NCI-H2196 (cell line): ENCODE measurements at regions not wholly inside any gene's neighbourhood (a gene's known extent, or its start where the extent isn't known, plus 50 kb on each side); places are given as distances from the start of the nearest gene placed in this dataset.

Experiments
- DNase-seq: peaks from one replicate; lab custom pipeline; 2025; ENCODE audit not compliant: unreplicated experiment; lab: John Stamatoyannopoulos, UW

DNA sequence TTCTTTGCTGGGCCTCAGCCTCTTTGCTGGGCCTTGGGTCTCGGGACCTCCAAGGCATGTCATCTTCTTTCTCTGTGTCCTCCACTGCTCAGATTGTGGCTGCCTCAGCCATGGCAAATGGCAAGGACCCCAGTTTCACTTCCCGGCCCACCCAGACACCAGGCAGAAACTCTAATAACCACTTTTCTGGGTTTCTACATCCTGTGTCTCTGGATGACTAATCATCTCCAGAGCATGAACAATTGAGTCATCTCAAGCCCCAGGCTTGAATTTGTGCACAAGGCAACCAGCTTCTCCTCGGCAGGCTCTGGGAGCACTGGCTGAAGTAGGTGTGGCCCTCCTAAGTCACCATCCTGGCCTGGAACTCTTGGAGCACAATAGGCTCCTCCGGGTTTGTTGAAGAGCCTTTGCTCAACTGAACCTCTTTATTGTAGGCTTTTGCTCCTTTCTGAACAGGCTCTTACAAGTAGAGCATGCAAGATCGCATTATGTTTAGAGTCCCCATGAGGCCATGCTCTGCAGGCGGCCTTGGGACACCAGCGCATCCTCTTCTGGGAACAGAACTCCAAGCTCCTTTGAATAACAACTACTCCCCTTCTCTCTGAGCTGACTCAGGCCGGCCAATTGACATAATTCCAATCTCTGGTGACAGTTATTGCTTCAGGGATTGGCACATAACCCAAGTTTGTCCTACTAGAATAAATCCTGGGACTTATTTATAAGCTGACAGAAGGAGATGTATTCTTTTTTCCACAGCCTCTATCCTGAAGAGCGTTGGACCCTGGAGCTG, 218.1 kb downstream of the WDR11 start:
- DNase-seq = no peak

DNA sequence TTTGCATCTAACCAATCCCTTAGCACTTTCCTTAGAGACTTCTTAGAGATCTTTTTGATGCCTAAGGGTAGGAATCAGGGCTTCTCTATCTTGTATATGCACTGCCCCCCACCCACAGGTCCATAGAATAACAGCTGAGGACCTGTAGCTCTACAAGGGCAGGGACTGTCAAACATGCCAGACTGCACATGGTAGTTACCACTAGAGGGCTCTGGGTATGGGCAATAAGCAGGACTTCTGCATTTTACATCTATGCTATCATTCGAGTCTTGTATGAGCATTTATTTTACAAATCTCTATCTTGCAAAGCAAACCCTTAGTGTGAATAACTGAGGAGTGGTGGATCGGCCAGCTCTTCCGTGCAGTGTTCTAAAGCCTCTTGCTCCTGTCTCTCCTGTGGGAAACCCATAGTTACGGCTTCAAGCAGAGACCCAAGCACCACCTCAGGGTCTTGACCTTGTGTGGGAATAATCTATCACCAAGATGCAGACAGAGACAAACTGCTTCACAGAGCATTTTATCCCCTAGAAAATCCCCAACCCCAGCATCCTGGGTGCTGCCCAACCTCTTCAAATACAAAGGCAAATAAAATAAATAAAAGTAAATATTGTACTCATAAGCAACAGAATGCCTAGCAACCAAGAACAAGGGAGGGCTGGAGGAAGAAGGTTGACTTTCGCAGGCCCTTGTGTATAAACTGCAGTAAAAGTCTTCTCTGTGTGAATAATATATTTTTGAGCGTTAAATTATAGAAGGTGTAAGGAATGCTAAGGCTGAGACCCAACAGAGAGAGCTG, 219.3 kb downstream of the WDR11 start:
- DNase-seq = no peak

DNA sequence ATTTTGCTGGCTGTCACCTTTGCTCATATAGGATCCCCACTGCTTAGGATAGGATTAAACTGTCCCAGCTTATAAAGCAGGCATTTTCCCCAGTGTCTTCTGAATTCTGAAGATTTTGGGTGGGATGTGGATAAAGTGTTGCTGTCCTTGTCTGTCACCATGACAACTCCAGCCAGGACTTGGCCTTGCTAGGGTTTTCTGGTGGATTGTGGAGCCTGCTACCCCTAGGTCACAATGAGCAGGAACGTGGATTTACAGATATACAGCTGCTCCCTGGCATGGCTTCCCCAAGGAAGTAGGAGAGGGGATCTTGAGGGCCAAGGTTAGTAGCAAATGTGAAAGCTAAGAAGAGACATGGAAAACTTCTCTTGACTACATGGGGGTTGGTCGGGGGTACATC, 220.7 kb downstream of the WDR11 start:
- DNase-seq = no peak

DNA sequence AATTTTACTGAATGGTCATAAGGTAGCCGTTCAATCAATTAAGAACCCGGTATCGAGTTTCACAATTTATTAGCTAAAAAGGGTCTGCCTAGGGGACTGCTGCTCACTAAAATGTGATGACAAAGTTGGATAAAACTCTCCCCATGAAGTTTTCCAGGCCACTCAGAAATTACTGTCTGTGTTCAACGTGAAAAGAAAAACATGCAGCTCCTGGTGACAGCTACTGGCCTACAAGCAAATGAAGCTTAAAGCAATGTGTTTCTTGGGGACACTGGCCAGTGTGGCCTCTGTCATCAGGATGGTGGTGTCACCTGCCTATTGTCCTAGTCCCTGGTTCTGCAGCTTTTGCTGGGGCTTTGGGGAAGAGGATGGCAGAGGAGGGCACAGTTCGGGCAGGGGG, 222.6 kb downstream of the WDR11 start:
- DNase-seq = no peak

DNA sequence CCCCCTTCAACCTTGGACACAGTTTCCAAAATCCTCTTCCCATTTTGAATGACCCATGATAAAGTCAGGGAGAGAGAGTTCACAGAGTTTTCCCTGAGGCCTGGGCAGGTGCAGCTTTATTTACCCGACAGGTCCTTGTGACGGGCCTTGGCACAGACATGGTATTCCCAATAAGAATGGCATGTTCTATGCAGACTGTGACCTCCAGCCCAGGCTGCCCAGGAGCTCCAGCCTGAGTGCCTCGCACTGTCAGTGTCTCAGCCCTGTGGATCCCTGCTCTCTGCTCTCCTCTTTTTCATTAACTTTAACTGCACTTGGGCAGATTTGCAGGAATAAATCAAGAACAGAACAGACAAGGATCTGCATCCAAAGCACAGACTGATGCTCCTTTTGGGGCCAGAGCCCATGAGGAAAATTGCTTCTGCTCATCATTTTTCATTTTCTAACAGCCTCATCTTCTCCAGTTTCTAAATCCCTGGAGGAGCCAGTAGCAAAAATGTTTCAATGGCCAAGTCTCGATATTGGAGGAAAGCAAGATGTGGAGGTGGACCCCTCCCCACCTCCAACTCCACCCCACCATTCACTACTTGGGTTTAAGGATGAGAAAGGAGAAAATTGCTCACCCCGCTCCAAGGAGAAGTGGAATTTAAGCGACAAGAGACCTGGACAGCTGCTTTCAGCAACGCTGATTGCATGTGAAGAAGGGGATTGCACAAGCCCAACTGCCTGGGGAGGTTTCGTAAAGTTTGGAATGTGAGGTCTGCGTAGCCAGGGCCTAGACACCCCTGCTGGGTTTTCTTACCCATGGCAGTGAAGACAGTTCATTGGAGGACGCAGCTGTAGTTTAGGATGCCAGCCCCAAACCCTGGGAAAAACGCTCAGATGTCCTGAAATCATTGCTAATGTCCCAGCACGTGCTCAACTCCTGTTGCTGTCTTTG, 225.9 kb downstream of the WDR11 start:
- no peak for DNase-seq

DNA sequence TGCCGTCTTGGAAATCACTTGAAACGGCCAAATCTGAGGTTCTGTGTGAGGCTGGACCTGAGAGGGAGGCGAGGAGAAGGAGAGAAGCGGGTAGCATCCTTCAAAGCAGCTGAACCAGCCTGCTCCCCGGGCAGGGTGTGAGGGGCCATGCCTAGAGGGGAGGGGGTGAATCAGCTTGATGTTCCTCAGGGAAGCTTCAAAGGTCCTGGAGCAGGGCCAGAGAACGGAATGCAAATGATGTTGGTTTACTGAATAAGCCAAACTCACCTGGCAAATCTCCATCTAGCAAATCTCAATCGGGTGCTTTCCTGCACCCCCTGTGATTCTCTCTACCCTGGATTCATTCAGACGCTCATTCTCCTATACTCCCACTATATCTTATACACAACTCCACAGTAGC, 226.9 kb downstream of the WDR11 start:
- no peak for DNase-seq

DNA sequence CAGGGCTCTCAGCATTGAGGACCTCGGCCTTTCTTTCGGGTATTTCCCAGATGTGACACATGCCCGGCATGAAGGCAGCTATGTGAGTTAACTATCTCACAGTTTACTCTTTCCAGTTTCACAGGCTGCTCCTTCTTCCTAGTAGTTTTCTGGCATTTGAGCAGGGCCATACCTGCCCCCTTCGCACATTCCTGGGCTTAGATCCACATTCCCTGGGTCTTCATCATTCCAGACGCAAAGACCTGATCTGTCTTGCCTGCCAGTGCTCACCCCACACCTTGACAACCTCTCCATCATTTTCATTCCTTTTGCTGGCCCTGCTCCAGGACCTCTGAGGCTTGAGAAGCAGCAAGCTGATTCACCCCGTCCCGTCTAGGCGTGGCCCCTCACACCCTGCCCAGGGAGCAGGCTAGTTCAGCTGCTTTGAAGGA, 227.5 kb downstream of the WDR11 start:
- no peak for DNase-seq

DNA sequence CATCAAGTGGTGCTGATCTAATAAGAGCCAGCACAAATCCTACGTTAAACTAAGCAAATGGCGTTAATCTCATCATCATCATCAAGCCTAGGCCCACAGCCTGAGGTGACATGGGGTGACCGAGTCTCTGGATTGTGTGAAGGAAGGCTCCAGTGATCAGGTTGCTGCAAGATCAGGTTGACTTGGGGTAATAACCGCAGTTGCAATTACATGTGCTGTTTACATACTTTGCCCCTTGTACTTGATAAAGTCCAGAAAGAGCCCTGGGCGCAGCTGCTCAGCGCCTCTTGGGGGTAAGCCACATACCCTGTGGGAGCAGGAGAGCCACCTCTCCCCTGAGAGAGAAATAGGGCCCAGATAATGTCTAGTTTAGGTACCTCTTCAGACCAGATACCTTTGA, 228.1 kb downstream of the WDR11 start:
- no peak for DNase-seq

DNA sequence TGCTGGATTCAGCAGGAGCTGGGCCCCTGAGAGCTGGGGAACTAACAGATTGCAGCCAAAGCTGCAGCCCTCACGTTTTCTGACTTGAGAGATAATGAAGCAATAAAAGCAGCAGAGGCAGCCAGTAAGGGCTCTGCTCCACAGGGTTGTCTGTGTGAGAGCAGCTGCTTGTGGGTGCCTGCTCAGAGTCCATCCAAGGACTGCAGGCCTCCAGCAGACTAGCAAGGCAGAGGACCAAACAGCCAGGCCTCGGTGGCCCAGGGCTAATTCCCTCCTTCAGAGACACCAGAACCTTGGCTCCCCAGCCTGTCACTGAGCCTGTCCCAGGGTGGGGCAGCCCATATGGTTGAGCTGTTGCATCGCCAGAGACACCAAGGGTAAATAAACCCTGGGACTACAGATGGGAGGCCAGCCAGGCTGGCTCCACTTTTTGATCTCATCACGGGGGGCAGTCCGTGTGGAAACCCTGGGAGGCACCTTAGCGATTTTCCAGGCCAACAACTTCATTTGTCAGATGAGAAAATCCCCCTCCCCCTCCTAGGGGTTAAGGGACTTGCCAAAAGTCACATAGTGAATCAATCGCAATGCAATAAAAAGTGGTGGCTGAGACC, 229.2 kb downstream of the WDR11 start:
- DNase-seq = no peak

DNA sequence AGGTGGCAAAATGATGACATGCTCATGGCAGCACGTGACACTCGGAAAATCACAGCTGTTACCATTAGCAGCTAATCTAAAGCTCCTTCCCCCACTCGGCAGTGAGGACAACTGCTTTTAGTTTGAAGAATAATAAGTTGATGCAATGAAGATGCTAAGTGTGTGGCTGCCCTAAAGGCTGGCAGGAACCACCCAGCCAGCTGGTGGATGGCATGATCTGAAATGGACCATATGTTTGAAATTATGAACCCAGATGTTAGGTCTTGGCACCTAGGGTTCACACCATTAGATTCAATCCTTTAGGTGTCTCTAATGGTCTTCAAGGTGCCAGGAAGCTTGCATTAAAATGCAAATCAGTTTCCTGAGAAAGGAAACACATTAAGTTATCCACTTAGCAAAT, 230.1 kb downstream of the WDR11 start:
- DNase-seq = no peak

DNA sequence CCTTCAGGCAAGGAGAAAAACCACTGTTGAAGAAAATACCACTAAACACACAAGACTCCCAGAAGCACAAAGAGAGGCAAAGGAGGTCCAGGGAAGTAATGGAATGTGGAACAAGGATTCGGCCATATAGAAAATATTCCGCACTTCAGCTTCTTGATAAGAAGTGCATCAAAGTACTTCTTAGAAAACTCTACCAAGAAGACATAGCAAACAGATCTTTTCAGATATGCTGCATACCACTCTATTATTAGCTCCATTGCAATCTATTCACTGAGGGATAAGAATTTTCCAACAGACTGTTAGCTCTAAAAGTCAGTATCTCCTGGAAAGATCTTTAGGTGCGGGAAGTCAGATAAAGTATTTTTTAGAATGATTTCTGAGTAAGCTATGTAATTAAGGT, 231.8 kb downstream of the WDR11 start:
- DNase-seq = no peak

DNA sequence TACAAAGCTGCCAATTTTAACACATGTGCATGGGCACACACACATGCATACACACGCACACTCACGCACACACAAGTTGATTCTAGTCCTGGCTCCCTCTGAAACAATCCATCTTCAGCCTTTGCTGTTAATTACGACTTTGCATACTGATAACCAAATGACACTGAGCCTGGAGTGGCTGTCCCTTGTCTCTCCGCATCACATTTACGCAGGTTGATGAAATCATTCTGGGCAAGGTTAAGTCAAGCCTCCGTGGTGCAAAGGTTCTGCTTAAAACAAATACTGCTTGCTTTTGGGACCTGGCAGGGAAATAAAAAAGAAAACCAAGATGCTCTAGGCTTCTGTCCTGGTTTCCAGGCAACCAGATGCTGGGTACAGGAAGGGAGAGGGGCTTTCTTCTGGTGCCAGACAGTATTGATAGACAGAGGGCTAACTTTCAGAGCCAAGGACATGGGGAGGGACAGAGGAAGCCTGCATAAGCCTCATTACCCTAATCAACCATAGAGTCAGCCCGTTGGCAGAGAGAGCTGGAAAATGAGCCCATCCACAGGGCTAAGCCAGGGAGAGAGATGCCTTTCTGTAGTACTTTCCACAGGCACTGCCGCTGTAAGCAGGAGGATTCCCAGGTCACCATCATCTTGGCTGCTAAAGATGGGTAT, 233.0 kb downstream of the WDR11 start:
- DNase-seq = no peak

DNA sequence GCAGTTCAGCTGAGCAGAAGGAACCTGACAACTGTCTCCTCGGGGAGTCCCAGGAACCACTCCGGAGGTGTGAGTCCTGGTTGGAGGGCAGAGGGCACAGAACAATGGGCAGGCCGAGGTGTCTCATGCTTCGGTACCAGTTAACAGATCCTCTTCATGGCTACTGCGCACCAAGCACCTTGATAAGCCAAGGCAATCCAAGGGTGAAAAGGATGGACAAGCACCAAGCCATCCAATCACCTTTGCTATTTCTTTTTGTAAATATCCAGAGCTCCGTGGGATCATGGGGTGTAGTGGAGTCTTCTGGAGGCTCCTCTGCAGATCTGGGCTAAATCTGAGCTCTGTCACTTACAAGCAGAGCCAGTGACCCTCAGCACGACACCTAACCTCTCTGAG, 233.5 kb downstream of the WDR11 start:
- DNase-seq = no peak

DNA sequence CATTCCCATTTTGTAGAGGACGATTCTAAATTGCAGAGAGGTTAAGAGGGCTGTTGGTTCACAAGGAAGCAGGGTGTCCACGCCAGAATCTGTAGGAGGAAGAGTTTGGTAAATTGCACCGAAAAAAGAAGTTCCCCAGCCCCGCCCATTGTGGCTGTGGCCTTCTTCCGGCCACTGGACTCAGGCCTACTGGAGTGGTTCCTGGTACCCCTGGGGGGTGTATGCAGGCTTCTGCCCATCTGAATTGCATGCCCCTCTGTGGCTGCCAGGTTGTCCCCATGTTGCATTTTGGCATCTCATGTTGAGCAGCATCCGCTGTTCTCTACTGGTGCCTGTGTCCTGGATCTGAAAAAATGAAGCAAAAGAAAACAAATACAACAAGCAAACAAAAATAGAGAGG, 234.2 kb downstream of the WDR11 start:
- DNase-seq = no peak

DNA sequence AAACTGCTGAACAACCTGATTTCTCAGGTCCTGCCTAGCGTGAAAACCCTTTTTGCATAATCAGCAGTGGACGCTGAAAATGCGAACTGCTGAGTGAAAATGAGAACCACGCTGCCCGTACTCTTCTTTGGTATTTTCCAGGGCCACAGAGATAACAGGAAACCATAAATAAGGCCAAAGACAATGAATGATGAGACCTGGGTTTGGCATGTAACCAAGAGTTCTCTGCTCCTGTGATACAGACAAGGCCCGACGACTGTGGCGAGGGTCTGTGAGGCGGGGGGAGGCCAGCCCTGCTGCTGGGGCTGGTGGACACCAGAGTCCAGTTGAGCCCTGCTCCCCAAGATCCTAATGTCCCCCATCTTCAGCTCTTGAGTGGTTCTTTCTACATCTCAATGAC, 236.0 kb downstream of the WDR11 start:
- DNase-seq = no peak

DNA sequence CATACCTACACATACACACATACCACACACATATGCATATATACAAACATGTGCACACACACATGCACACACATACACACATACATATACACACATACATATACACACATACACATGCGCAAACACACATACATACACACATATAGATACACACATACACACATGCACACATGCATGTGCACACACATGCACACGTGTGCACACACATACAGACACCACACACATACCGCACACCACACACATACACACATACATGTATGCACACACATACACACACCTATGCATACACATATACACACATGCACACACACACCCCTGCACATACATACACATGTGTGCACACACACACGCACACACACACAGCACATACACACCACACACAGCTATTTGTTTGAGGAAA, 236.5 kb downstream of the WDR11 start:
- DNase-seq = no peak

DNA sequence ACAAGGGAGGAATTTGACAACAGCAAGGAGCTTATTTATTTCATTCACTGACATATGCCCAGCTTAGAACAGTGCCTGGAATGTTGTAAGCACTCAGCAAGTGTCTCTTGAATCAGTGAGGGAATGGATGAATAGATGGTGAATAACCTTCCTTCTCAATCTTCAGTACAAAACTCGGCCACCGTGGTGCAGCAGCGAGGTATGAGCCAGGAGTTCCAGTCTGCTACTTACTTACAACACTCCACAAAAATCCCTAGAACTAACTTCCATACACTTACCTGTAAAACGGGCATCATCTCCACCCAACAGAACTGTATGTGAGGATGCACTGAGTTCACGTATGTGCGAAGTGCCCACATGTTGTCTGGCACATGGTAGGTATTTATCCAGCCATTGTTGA, 237.4 kb downstream of the WDR11 start:
- DNase-seq = no peak

DNA sequence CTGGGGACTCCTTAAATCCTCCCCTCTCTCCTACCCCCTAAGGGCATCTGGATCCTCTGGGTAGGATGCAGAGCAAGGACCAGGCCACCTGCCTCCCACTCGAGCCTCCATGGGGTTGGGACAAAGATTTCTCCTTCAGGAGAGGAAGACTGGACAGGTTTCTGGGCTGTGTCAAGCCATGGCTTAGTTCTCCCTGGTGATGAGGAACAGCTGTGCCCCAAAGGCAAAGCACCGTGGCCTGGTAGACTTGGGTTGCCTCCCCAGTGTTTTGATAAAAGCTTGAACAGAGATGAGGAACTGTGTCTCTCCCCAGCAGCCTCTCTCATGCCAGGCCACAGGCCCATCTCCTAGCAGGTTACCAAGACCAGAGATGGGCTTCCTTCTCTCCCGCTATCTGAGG, 238.3 kb downstream of the WDR11 start:
- no peak for DNase-seq

DNA sequence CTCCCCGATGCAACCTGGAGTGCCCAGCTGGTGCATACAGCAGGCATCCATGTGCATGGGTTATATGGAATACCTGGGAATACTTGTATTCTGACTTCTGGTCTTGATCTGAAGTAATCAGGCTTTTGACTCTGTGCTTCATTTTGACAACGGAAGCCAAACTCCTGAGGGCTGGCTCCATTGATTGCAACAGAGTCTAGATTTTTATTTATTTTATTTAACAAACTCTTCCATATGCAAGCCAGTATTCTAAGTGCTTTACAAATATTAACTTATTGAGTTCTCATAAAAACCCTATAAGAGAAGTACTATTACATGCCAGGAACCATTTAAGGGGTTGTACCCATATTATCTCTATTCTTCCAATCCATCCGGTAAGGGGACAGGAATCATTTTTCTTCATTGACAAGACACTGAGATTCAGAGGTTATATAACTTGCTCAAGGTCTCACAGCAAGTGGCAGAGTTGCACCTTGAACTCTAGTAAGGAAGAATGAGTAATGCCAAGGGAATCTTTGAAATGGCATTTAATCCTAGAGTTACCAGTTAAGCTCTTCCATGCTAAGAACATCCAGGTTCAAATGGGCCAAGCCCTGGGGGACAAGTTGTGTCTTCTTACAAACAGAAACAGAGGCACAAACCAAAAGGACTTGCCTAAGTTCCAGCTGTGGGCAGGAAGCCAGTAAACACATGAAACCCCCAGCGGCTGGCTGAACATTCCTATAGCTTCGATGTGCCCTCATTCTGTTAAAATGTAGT, 241.0 kb downstream of the WDR11 start:
- DNase-seq = no peak

DNA sequence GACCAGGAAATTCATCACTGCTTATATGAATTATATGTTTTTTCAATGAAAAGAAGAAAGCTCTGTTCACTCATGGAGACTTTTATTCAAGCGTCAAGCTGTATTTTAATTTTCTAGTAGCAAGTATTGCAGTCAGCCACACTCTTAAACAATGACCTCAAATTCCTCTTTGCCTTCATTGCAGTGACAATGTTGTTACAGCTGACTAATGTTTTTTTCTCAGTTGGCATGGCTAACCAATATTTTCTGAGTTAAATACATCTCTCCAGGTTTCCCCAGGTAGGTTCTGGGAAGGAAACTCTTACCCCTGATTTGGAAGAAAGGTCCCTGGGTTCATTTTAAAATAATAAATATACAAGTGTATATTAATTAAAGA, 241.5 kb downstream of the WDR11 start:
- no peak for DNase-seq
